ENCODE measurements at regions not wholly inside any gene's neighbourhood (a gene's known extent, or its start where the extent isn't known, plus 50 kb on each side); places are given as distances from the start of the nearest gene placed in this dataset.

DNA sequence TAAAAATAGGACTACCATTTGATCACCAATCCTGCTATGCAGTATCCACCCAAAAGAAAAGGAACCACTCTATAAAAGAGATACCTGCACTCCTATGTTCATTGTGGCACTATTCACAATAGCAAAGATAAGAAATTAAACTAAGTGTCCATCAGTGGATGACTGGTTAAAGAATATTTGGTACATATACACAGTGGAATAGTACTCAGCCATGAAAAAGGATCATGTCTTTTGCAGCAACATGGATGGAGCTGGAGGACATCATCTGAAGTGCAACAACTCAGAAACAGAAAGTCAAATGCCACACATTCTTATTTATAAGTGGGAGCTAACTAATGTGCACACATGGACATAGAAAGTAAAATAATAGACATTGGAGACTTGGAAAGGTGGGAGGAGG, 116.4 kb downstream of the PFKFB3 start:
- Histone ChIP-seq H3K9me3 (no peaks in the 10 kb centered on the region), H3K36me3 (no peaks in the 10 kb centered on the region), H3K27me3 (no peaks in the 10 kb centered on the region), H3K27ac (no peak overlapping the region), H3K4me1 (peaks cover 0 to 1% (median 0%) of the 10 kb centered on the region in 3 donors), H3K4me3 (no peak overlapping the region)
- TF ChIP-seq, protein P1, sequence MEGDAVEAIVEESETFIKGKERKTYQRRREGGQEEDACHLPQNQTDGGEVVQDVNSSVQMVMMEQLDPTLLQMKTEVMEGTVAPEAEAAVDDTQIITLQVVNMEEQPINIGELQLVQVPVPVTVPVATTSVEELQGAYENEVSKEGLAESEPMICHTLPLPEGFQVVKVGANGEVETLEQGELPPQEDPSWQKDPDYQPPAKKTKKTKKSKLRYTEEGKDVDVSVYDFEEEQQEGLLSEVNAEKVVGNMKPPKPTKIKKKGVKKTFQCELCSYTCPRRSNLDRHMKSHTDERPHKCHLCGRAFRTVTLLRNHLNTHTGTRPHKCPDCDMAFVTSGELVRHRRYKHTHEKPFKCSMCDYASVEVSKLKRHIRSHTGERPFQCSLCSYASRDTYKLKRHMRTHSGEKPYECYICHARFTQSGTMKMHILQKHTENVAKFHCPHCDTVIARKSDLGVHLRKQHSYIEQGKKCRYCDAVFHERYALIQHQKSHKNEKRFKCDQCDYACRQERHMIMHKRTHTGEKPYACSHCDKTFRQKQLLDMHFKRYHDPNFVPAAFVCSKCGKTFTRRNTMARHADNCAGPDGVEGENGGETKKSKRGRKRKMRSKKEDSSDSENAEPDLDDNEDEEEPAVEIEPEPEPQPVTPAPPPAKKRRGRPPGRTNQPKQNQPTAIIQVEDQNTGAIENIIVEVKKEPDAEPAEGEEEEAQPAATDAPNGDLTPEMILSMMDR (IDR thresholded peaks at IDR 0.05): no peak
- DNase-seq: no peak
- ATAC-seq: no peak
- intact Hi-C loops (cut with DNase I): no loop called here
- FAIRE-seq: no peak

DNA sequence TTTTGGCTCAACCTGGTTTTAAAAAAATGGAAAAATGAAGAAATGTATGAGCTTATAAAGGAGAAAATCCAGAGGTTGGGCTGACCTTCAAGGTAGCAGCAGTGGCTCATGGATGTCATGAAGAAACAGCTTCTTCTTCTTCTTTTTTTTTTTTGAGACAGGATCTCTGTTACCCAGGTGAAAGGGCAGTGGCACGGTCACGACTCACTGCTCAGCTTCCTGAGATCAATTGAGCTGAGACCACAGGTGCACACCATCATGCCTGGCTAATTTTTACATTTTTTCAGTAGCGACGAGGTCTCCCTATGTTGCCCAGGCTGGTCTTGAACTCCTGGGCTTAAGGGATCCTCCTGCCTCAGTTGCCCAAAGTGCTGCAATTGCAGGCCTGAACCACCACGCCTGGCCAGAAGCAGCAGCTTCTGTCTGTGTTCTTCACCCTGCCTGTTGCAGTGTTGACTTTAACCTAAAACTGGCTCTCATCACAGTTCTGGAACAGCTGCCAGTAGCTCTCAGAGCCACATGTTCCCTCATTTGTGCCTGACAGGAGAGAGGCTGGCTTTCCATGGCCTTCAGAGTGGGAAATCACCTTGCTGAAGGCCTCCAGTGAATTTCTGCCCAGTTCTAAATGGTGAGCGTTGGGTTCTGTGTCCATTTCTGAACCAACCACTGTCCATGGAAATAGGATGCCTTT, 117.7 kb downstream of the PFKFB3 start:
- Histone ChIP-seq H3K27ac (no peak overlapping the region), H3K9me3 (no peaks in the 10 kb centered on the region), H3K36me3 (no peaks in the 10 kb centered on the region), H3K4me1 (no peaks in the 10 kb centered on the region), H3K27me3 (no peaks in the 10 kb centered on the region), H3K4me3 (no peak overlapping the region)
- intact Hi-C loops (cut with DNase I): no loop called here
- TF ChIP-seq, protein P1 (IDR thresholded peaks at IDR 0.05): no peak
- FAIRE-seq (no peak), DNase-seq (no peak), ATAC-seq (no peak)
- 89 to 95% methylated on average over 6 of the region's 6 CpGs for WGBS, 2 donors

DNA sequence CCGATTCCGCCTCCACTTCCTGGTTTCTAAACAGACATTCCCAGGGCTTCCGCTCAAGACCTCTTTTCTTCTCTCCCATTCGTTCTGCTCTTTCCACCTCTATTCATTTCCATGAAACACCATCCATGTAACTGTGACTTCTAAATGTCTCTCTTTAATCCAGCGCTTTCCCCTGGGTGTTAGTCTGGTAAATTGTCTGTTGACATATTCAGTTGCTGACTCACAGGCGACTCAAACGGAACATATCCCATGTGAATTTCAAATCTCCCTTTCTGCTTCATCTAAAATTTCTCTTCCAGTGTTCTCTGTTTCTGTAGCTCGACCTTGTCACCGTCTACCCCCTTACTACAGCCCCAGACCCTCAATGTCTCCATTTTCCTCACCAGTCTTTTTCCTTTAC, 119.1 kb downstream of the PFKFB3 start:
- H3K4me3 ChIP-seq: no peak overlapping the region
- H3K36me3 ChIP-seq: no peaks in the 10 kb centered on the region
- no peak for DNase-seq
- intact Hi-C loops (cut with DNase I): no loop called here
- WGBS, 2 donors: 85 to 86% methylated on average over 9 of the region's 9 CpGs
- H3K9me3 ChIP-seq: no peaks in the 10 kb centered on the region
- ATAC-seq: no peak
- TF ChIP-seq, protein P1 (IDR thresholded peaks at IDR 0.05): no peak
- no peak for FAIRE-seq
- no peak overlapping the region for H3K27ac ChIP-seq
- no peaks in the 10 kb centered on the region for H3K27me3 ChIP-seq
- H3K4me1 ChIP-seq: no peaks in the 10 kb centered on the region

DNA sequence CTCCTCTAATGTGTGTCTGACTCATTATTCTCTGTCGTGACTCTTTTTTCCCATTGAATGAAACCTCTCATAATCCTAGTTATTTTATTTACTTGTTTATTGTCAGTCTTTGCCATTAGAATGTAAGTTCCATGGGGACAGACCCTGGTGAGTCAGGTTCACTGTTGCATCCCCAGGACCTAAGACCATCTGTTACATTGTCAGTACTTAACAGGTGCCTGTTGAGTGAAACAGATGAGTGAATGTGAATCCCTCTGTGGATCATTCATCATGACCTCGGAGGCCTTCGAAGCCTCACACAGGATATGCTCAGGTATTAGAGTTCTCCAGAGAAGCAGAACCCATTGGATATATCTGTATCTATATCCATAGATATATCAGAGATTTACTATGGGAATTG, 120.1 kb downstream of the PFKFB3 start:
- H3K9me3 ChIP-seq: no peaks in the 10 kb centered on the region
- H3K4me1 ChIP-seq: no peaks in the 10 kb centered on the region
- no peak for FAIRE-seq
- H3K4me3 ChIP-seq: no peak overlapping the region
- intact Hi-C loops (cut with DNase I): no loop called here
- H3K36me3 ChIP-seq: no peaks in the 10 kb centered on the region
- no peak overlapping the region for H3K27ac ChIP-seq
- no peaks in the 10 kb centered on the region for H3K27me3 ChIP-seq
- TF ChIP-seq, protein P1 (IDR thresholded peaks at IDR 0.05): no peak
- WGBS, 2 donors: 87 to 99% methylated on average over 3 of the region's 3 CpGs
- no peak for DNase-seq
- no peak for ATAC-seq

DNA sequence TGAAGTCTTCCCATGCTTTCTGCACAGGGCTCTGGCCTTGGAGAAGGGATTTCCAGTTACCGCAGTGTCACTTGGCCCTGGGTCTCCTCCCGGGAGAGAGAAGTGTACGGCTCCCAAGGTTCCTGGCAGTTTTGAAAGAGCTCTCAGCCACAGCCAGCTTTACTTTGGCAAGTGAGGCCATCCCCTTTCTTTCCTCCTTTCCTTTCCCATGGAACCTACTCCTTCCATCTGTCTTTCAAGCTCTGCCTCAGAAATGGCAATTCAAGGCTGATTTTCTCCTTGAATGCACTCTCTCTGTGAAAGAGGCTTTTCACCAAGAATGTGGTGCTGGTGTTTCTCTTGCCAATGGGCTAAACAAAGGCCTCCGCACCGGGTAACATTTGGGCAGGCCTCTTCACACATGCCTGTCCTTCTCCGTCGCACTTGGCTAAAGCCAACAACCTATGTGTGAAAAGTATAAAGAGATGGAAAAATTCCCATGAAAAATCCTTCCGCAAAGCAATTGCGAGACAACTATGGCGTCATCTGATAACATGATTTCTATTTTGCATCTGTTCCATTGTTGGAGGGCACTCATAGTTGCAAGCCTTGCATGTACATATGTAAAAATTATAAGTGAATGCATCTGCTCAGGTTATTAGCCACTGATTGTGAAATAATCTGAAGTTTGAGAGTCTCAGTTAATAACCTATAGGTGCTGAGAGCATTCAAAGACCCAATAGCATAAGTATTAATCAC, 125.4 kb downstream of the PFKFB3 start:
- ATAC-seq (no peak), FAIRE-seq (no peak), DNase-seq (no peak)
- 92% methylated on average over 10 of the region's 10 CpGs for WGBS, 2 donors
- TF ChIP-seq, protein P1 (IDR thresholded peaks at IDR 0.05): no peak
- H3K4me3 ChIP-seq: no peak overlapping the region
- intact Hi-C loops (cut with DNase I): no loop called here
- no peaks in the 10 kb centered on the region for H3K27me3 ChIP-seq
- no peaks in the 10 kb centered on the region for H3K9me3 ChIP-seq
- H3K27ac ChIP-seq: no peak overlapping the region
- H3K4me1 ChIP-seq: no peaks in the 10 kb centered on the region
- no peaks in the 10 kb centered on the region for H3K36me3 ChIP-seq
